ENCODE measurements at regions not wholly inside any gene's neighbourhood (a gene's known extent, or its start where the extent isn't known, plus 50 kb on each side); places are given as distances from the start of the nearest gene placed in this dataset.

- 0% methylated on average over 1 of the region's 1 CpG for WGBS (ENCODE audit: insufficient coverage, insufficient replicate concordance, low lambda C conversion rate, missing lambda C conversion rate)
- in situ Hi-C loops (cut with MboI), result no loop called here
Measured at GRCh38 chr11:98195300-98195699, 825.4 kb upstream of the CNTN5 start.

GRCh38 chr11:98207086-98207485 is 813.7 kb upstream of the CNTN5 start:
- no TSS peak for BruUV-seq (replicated peaks)
- no peaks in the 10 kb centered on the region for H3K9me3 ChIP-seq (replicated peaks; ENCODE audit: control insufficient read depth, insufficient read depth, low read length)
- H3K36me3 ChIP-seq (ENCODE audit: control insufficient read depth in 2 of 2, insufficient read depth in 2 of 2, low read length in 1 of 2), result no peaks in the 10 kb centered on the region
- H3K4me1 ChIP-seq (ENCODE audit: control insufficient read depth, insufficient read depth, low read length), result no peaks in the 10 kb centered on the region
- in situ Hi-C loops (cut with MboI), result no loop called here
- ChIA-PET POLR2A (no interaction called here), SMC1A (ENCODE audit: uncharacterized antibody, unreplicated experiment) (no interaction called here), CTCF (no interaction called here), RAD21 (ENCODE audit: unreplicated experiment) (no interaction called here)
- FAIRE-seq (no peak), ATAC-seq (no peak), DNase-seq (ENCODE audit: low read depth, low spot score) (no peak)
- no peaks in the 10 kb centered on the region for H3K79me2 ChIP-seq (ENCODE audit: control insufficient read depth, insufficient read depth, low read length)
- no peak overlapping the region for H2AFZ ChIP-seq (ENCODE audit: control insufficient read depth, low read depth, low read length)
- H3K27ac ChIP-seq (ENCODE audit: control insufficient read depth, insufficient read depth), result no peak overlapping the region
- intact Hi-C loops (cut with micrococcal nuclease; ENCODE audit: unreplicated experiment), result no loop called here
- no peak overlapping the region for H3K9ac ChIP-seq (ENCODE audit: control insufficient read depth, insufficient read depth, low read length)
- H3K4me3 ChIP-seq, result no peak overlapping the region
- WGBS (ENCODE audit: insufficient coverage, insufficient replicate concordance, low lambda C conversion rate, missing lambda C conversion rate), result 52% methylated on average over 8 of the region's 8 CpGs
- no peak overlapping the region for H3K4me2 ChIP-seq (ENCODE audit: control insufficient read depth, insufficient read depth)
- H3K27me3 ChIP-seq (replicated peaks in 1 of 2; ENCODE audit: control insufficient read depth in 2 of 2, insufficient read depth in 2 of 2, low read length in 1 of 2), result no peaks in the 10 kb centered on the region
- no peaks in the 10 kb centered on the region for H4K20me1 ChIP-seq (ENCODE audit: control insufficient read depth, insufficient read depth)
- TF ChIP-seq CREB1 (IDR thresholded peaks at IDR 0.05; ENCODE audit: low read depth) (no peak), PBX3 (IDR thresholded peaks at IDR 0.05; ENCODE audit: insufficient replicate concordance, low read depth, low read length) (no peak), NFYB (IDR thresholded peaks at IDR 0.05; ENCODE audit: insufficient read depth, low read depth, low read length) (no peak), ZNF207 (IDR thresholded peaks at IDR 0.05; ENCODE audit: borderline replicate concordance) (no peak), MLLT1 (IDR thresholded peaks at IDR 0.05) (no peak), ETV6 (conservative IDR thresholded peaks at IDR 0.05 in 1 of 2, IDR thresholded peaks at IDR 0.05 in 1 of 2; ENCODE audit: borderline replicate concordance in 1 of 2, low read depth in 1 of 2) (no peak), FOXK2 (IDR thresholded peaks at IDR 0.05) (no peak), JUND (IDR thresholded peaks at IDR 0.05; ENCODE audit: low read depth, low read length) (no peak), BCLAF1 (IDR thresholded peaks at IDR 0.05) (no peak)

More at GRCh38 chr11:98195300-98195699, 825.4 kb upstream of the CNTN5 start:
- H3K4me1 ChIP-seq (ENCODE audit: control insufficient read depth, insufficient read depth, low read length), result no peaks in the 10 kb centered on the region
- FAIRE-seq (no peak), ATAC-seq (no peak), DNase-seq (ENCODE audit: low read depth, low spot score) (no peak)
- no peaks in the 10 kb centered on the region for H3K9me3 ChIP-seq (replicated peaks; ENCODE audit: control insufficient read depth, insufficient read depth, low read length)
- RAD21 ChIA-PET (ENCODE audit: unreplicated experiment), result no interaction called here
- intact Hi-C loops (cut with micrococcal nuclease; ENCODE audit: unreplicated experiment), result no loop called here
- no peaks in the 10 kb centered on the region for H3K36me3 ChIP-seq (ENCODE audit: control insufficient read depth in 2 of 2, insufficient read depth in 2 of 2, low read length in 1 of 2)
- H3K27me3 ChIP-seq (replicated peaks in 1 of 2; ENCODE audit: control insufficient read depth in 2 of 2, insufficient read depth in 2 of 2, low read length in 1 of 2), result no peaks in the 10 kb centered on the region
- no peak overlapping the region for H3K4me2 ChIP-seq (ENCODE audit: control insufficient read depth, insufficient read depth)
- CTCF ChIA-PET, result no interaction called here
- H3K79me2 ChIP-seq (ENCODE audit: control insufficient read depth, insufficient read depth, low read length), result no peaks in the 10 kb centered on the region
- no peak overlapping the region for H3K27ac ChIP-seq (ENCODE audit: control insufficient read depth, insufficient read depth)
- H3K9ac ChIP-seq (ENCODE audit: control insufficient read depth, insufficient read depth, low read length), result no peak overlapping the region
- no TSS peak for BruUV-seq (replicated peaks)
- no peaks in the 10 kb centered on the region for H4K20me1 ChIP-seq (ENCODE audit: control insufficient read depth, insufficient read depth)
- H3K4me3 ChIP-seq, result no peak overlapping the region
- no peak for TF ChIP-seq ASH2L (IDR thresholded peaks at IDR 0.05; ENCODE audit: borderline replicate concordance, low read depth)
- no peak for TF ChIP-seq POLR2AphosphoS2 (IDR thresholded peaks at IDR 0.05; ENCODE audit: low read depth, low read length)
- TF ChIP-seq IRF4 (IDR thresholded peaks at IDR 0.05; ENCODE audit: low read depth, low read length), result no peak
- no peak for TF ChIP-seq HCFC1 (IDR thresholded peaks at IDR 0.05; ENCODE audit: low read length)
- no peak for TF ChIP-seq TCF7 (IDR thresholded peaks at IDR 0.05; ENCODE audit: borderline replicate concordance)
- TF ChIP-seq GATAD2B (conservative IDR thresholded peaks at IDR 0.05; ENCODE audit: low read depth), result no peak
- TF ChIP-seq NFYB (IDR thresholded peaks at IDR 0.05; ENCODE audit: insufficient read depth, low read depth, low read length), result no peak
- TF ChIP-seq ESRRA (IDR thresholded peaks at IDR 0.05; ENCODE audit: low read length), result no peak
- no peak for TF ChIP-seq MXI1 (IDR thresholded peaks at IDR 0.05; ENCODE audit: low read depth, low read length)
- SMC1A ChIA-PET (ENCODE audit: uncharacterized antibody, unreplicated experiment), result no interaction called here
- POLR2A ChIA-PET, result no interaction called here
- no peak overlapping the region for H2AFZ ChIP-seq (ENCODE audit: control insufficient read depth, low read depth, low read length)

Data from GM12878 (cell line).